ENCODE measurements at regions not wholly inside any gene's neighbourhood (a gene's known extent, or its start where the extent isn't known, plus 50 kb on each side); places are given as distances from the start of the nearest gene placed in this dataset.

GRCh38 chr6:129759796-129760605 is 50.0 kb upstream of the ARHGAP18 start:
- H3K27ac ChIP-seq (ENCODE audit: low read depth in 2 of 2, low read length in 2 of 2): no peak overlapping the region
- H3K9me3 ChIP-seq (ENCODE audit: control insufficient read depth in 2 of 2, low read length in 2 of 2): no peaks in the 10 kb centered on the region

More at GRCh38 chr6:129759796-129760605, 50.0 kb upstream of the ARHGAP18 start:
- Histone ChIP-seq H3K4me3 (ENCODE audit: low read length in 2 of 2) (no peak overlapping the region), H3K9ac (ENCODE audit: low read depth in 1 of 2, low read length in 2 of 2) (no peak overlapping the region), H3K36me3 (ENCODE audit: control insufficient read depth in 2 of 2, insufficient read depth in 2 of 2, low read length in 2 of 2) (no peaks in the 10 kb centered on the region), H3K4me1 (ENCODE audit: control insufficient read depth in 2 of 2, insufficient read depth in 2 of 2, low read length in 2 of 2) (no peaks in the 10 kb centered on the region), H3K27me3 (ENCODE audit: control insufficient read depth in 2 of 2, insufficient read depth in 2 of 2, low read length in 2 of 2) (no peaks in the 10 kb centered on the region)
